HG03066 (cell line): ENCODE measurements at regions not wholly inside any gene's neighbourhood (a gene's known extent, or its start where the extent isn't known, plus 50 kb on each side); places are given as distances from the start of the nearest gene placed in this dataset.
"Not testable (repeated sequence)": the region's sequence is repeated elsewhere in the genome, so short reads cannot be mapped to it uniquely, and the experiment has no call there.

Experiments used
- ATAC-seq: cut with Tn5 transposase; IDR thresholded peaks from one replicate; pipeline ENCODE4 v1.9.1; 2021; ENCODE audit warnings: low read depth; ENCODE audit not compliant: unreplicated experiment

- no peak for ATAC-seq
Observed at GRCh38 chr3:89908711-89909213, 801.3 kb downstream of the EPHA3 start.

- ATAC-seq, result no peak
Observed at GRCh38 chr3:89912031-89912430, 804.6 kb downstream of the EPHA3 start.

GRCh38 chr3:89923921-89924610 is 816.6 kb downstream of the EPHA3 start:
- ATAC-seq, result no peak

GRCh38 chr3:89925976-89926375 is 818.6 kb downstream of the EPHA3 start:
- no peak for ATAC-seq

- no peak for ATAC-seq
Observed at GRCh38 chr3:89932882-89933281, 825.5 kb downstream of the EPHA3 start.

GRCh38 chr3:89944461-89944860 is 837.0 kb downstream of the EPHA3 start:
- ATAC-seq, result not testable (repeated sequence)

GRCh38 chr3:89946884-89947283 is 839.5 kb downstream of the EPHA3 start:
- ATAC-seq, result no peak

GRCh38 chr3:89947337-89947954 is 840.0 kb downstream of the EPHA3 start:
- ATAC-seq, result no peak

- ATAC-seq, result no peak
Observed at GRCh38 chr3:89948008-89948407, 840.6 kb downstream of the EPHA3 start.

GRCh38 chr3:89950772-89951171 is 843.4 kb downstream of the EPHA3 start:
- no peak for ATAC-seq

GRCh38 chr3:89954137-89954536 is 846.7 kb downstream of the EPHA3 start:
- no peak for ATAC-seq

GRCh38 chr3:89955156-89955555 is 847.7 kb downstream of the EPHA3 start:
- ATAC-seq, result no peak

- no peak for ATAC-seq
Observed at GRCh38 chr3:89957451-89957850, 850.0 kb downstream of the EPHA3 start.

GRCh38 chr3:89958163-89958562 is 850.7 kb downstream of the EPHA3 start:
- not testable (repeated sequence) for ATAC-seq

- no peak for ATAC-seq
Observed at GRCh38 chr3:89964347-89964746, 856.9 kb downstream of the EPHA3 start.

- no peak for ATAC-seq
Observed at GRCh38 chr3:89966877-89967665, 859.6 kb downstream of the EPHA3 start.

GRCh38 chr3:89971329-89971728 is 863.9 kb downstream of the EPHA3 start:
- ATAC-seq, result no peak

- ATAC-seq, result no peak
Observed at GRCh38 chr3:89973156-89973555, 865.7 kb downstream of the EPHA3 start.

- no peak for ATAC-seq
Observed at GRCh38 chr3:89974903-89975519, 867.6 kb downstream of the EPHA3 start.

- ATAC-seq, result no peak
Observed at GRCh38 chr3:89983449-89983848, 876.0 kb downstream of the EPHA3 start.

- no peak for ATAC-seq
Observed at GRCh38 chr3:90005281-90005847, 897.9 kb downstream of the EPHA3 start.
